NCI-H748 (cell line): ENCODE measurements at regions not wholly inside any gene's neighbourhood (a gene's known extent, or its start where the extent isn't known, plus 50 kb on each side); places are given as distances from the start of the nearest gene placed in this dataset.

Experiments
- DNase-seq: peaks from one replicate; lab custom pipeline; 2025; ENCODE audit not compliant: unreplicated experiment; lab: John Stamatoyannopoulos, UW

DNA sequence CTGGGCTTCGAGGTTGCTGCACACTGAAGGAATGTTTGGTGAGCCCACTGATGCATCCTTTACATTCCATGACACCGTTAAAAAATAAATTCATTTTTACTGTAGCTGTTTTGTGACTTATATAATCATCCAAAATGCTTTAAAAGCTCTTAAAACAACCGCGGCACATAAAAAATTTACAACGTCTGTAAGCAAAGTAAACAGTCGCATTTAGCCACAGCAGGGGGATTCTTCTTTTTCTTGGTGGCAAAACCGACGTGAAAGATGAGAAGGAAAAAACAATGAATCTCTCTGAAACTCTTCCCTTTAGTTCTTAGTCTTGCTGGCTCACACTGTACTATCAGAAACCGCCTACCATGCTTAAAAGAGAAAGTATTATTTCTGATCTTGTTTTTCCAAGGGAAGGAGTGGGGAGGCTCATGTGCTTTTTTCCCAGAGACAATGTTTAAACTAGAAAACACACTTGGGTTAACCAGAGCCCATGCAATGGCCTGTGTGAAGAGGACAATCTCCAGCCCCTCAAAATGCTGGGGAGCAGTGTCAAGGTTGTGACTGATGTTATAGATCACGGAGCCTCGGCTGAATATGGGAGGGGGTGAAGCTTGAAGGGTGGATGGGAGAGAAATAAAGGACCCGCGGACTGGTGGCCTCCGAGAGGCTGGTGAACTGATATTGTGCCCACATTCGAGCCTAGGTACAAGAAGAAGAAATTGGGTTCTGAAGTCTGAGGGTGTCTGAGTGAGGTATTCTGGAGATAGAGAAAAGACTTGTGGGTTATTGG, 91.1 kb downstream of the IRF8 start:
- no peak for DNase-seq

DNA sequence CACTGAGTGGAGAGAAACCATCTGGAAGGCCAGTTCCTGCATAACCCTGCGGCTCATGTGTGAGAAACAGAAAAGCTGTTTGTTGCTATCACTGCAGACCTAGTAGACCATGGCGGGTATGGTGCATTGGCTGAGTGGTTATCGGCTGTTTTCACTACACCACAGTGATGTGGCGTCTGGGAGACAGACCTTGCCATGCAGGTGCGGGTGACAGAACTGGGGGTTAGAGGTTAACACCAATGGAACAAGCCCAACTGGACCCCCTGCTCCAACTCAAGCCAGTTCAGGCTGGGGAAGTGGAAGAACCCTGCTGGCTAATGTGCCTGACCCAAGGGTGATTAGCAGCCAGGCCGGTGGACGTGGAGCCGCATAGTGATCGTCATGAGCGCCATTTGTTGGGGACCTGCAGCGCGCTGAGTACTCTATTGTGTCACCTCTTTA, 91.9 kb downstream of the IRF8 start:
- no peak for DNase-seq

DNA sequence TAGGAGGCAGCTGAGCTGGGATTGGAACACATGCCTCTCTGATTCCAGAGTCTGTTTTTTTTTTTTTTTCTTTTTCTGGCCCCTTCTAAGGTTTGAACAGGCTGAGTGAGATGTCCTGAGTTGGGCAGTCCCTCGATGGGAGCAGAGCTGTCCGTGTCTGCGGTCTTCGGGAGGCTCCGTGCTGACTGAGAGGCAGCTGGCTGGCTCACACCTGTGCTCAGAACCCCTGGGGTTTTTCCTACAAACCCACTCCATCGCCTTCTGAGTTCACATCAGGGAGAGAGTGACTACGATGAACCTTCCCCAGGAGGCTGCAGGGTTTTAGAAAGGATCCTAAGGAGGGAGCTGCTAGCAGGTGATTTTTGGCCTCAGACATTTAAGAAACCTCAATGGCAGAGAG, 92.5 kb downstream of the IRF8 start:
- no peak for DNase-seq

- DNase-seq = no peak
These were observed 92.9 kb downstream of the IRF8 start for GRCh38 chr16:85991856-85992255.

GRCh38 chr16:85992359-85992758, 93.4 kb downstream of the IRF8 start:
- DNase-seq = no peak

DNA sequence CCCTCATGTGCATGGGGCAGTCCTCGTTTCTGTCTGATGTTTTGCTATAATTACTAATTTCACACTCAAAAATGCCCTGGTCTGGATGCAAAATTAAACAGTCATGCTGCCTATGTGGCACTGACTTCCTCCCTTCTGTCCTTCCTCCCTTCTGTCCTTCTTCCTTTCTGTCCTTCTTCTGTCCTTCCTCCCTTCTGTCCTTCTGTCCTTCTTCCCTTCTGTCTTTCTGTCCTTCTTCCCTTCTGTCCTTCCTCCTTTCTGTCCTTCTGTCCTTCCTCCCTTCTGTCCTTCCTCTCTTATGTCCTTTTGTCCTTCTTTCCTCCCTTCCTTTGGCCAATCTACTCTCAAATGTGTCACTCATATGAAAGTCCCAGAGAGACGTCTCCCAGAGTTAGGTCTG, 93.8 kb downstream of the IRF8 start:
- no peak for DNase-seq

- no peak for DNase-seq
These were observed 95.8 kb downstream of the IRF8 start for GRCh38 chr16:85994492-85995490.

DNA sequence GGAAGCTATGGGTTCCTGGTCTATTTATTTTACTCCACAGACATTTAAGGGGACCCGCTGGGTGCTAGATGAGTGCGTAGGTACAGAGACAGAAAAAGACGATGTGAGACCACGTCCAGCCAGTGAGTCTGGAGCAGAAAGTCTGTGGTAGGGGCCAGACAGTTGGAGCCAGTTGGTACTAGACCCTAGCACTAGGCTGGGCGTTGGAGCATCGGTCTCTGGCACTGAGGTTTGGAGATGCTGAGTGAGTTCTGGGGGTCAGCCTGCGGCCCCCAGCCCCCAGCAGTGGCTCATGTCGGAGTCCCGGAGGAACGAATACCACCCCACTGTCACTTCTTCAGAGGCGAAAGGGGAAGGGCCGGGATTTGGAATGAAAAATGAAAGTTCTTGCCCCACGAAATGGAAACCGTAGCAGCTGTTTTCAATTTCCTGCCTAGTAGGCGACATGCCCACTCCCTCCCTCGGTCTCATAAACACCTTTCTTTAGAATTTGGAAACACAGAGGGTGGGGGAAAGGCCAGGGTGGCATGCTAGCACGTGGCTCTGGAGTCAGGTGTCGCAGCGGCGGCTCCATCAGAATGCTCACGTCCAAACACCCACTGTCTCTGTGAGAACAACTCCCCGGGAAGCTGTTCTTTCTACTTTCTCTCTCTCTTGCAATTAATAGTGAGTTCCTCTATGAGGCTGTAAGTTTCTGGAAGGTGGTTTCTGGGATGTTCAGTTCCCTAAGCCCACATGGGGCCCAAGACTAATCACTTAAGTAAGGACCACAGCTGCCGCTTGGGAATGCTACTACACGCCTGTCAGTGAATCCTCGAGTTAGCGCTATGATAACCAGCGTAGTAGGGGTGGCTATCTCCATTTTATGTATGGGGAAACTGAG, 96.8 kb downstream of the IRF8 start:
- no peak for DNase-seq

- no peak for DNase-seq
These were observed 97.9 kb downstream of the IRF8 start for GRCh38 chr16:85996843-85997242.

GRCh38 chr16:85998171-85998867, 99.4 kb downstream of the IRF8 start:
- DNase-seq = no peak

DNA sequence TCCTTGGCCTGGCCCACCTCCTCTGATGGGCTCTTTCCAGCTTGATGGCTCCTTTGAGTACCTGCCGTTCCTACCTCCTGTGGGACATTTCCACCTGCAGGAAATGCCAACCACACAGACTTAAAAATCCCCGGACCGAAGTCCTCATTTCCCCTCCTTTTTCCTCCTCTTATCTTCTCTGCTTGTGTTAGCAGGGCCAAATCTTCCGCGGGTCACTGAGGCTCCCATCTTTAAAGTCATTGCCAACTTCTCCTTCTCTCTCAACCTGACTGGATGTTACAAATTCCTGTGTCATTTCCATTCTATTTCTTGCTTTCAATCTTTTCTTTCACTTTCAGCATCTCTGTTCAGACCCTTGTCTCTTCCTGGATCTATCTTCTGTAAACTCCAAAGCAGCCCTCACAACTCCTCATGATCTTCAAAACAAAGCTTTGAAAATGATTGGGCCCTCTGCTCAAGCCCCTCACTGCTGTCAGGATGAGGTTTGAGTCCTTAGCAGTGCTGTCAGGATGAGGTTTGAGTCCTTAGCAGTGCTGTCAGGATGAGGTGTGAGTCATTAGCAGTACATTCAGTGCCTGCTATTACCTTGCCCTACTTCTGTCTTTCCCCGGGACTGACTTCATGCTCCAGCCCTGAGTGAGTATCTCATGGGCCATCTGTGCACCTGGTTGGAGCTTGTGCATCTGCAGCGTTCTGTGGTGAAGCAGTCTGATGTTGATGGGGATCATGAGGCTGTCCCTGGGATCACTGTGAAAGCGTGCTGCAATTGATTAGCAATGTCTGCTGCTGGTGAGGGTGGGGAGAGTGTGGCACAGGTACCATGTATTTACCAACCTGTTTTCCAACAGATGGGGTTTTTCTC, 100.1 kb downstream of the IRF8 start:
- DNase-seq = no peak

DNA sequence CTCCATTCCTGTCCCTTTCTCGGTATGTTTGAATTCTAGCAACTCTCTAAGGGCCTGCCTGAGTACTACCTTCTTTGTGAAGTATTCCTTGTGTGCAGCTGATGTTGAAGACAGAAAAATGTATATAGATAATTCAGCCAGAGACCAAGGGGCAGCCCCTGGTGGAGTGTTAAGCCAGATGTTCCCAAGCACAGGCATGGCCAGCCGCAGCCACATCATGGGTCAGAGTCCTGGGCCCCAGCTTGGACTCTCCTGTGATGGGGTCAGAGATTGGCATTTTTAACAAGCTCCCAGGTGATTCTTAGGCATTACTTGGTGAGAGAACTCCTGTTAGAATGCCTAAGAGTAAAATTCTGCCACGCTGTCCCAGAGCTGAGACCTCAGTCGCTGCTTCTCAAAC, 100.8 kb downstream of the IRF8 start:
- no peak for DNase-seq

DNA sequence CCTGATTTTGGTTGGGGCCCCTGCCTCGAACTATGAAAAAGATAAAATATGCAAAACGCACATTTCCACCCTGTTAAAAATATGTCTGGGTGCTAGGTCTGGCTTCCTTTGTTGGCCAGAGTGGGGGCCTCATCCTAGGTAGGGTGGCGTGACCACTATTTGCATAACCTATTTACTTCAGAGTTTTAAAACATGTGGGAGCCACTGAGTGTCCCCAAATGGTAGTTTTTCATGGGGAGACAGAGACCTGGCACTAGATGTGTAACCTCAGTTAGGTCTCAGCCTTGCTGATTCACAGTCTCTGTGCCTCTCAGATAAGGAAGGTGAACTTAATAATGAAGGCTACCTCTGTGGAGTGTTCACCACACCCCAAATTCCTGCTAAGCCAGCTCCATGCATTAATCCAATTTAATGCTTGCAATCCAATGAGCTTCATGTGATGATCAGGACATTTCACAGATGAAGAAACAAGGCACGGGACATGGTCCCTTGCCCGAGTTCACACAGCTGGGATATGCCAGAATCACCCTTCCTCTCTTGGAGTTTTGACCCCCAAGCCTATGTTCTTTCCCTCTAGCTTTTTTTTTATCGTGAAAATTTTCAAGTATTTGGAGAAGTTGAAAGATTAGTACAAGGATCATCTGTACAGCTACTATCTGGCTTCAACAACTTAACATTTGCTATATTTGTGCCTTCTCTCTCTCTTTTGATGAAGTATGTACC, 103.4 kb downstream of the IRF8 start:
- DNase-seq = no peak

DNA sequence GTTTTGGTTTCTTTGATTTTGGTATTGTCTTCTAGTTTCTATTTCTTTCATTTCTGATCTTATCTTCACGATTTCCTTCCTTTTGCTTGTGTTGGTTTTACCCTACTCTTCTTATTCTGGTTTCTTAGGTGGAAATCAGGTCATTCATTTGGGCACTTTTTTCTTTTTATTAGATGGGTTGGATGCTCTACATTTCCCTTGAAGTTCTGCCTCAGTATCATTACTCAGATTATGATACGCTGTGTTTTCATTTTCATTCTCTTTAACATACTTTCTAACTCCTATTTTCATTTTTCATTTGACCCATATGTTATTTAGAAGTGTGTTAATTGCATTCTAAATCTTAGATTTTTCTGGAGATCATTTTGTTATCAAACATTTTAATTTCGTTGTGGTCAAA, 108.6 kb downstream of the IRF8 start:
- no peak for DNase-seq

DNA sequence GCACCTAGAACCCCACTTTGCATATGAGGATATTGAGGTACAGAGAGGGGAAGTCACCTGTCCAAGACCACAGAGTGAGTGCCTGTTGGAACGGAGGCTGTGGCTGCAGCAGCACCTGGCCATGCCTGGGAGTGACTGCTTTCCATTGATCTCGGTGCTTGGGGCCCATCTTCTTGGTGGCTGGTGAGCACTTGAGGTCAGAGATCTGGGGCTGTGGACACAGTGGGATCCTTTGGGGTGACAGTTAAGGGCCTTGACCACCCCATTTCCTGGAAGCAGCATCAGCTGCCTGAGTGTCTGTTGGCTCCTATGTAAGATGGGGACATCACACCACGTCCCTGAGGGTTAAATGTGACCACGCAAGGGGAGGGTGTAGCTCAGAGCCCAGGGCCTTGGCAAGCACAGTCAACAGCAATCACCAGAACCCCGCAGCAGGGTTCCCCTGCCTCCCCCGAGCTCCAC, 111.7 kb downstream of the IRF8 start:
- DNase-seq = no peak

DNA sequence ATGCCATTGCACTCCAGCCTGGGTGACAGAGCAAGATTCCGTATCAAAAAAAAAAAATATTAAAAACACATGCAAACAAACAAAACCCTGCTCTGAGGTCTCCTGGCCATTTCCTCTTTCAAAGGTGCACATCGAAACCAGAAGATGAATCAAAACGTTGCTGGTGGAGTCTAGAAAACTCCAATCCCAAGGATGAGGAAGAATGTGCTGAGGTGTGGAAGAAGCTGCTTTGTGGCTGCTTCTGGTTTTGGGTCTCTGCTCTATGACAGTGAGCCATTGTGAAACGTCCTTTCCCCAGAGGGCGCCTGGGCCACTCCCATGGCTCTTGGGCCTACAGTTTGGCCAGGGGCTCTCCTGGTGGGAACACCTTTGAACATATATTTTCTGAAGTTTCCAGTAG, 112.6 kb downstream of the IRF8 start:
- DNase-seq = no peak

GRCh38 chr16:86012221-86012620, 113.3 kb downstream of the IRF8 start:
- DNase-seq = no peak

- DNase-seq = no peak
These were observed 114.9 kb downstream of the IRF8 start for GRCh38 chr16:86013867-86014266.

GRCh38 chr16:86015606-86016005, 116.6 kb downstream of the IRF8 start:
- no peak for DNase-seq
